Activated gamma-delta T cell (primary cell): ENCODE measurements at regions not wholly inside any gene's neighbourhood (a gene's known extent, or its start where the extent isn't known, plus 50 kb on each side); places are given as distances from the start of the nearest gene placed in this dataset.
"Not testable (repeated sequence)": the region's sequence is repeated elsewhere in the genome, so short reads cannot be mapped to it uniquely, and the experiment has no call there.

Experiments used
- DNase-seq: peaks from one replicate; lab custom pipeline; 2025; lab: John Stamatoyannopoulos, UW

DNA sequence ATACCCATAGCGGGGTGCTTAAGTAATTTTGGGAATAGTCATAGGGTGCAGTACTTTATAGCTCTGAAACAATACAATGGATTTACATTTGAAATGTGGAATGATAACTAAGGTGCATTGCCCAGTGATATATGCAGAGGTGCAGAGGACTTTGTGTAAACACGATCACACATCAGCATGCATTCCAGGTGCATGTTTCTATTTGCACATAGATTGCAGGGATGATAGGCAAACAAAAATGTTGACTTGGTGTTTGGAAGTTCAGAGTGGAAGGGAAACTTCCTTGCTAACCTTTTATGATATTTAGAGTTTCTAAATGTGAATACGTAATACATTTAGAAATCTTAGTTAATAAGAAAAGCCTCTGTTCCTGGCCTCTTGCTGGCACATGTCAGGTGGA lies 941.5 kb downstream of the TUBA3C start:
- not testable (repeated sequence) for DNase-seq

DNA sequence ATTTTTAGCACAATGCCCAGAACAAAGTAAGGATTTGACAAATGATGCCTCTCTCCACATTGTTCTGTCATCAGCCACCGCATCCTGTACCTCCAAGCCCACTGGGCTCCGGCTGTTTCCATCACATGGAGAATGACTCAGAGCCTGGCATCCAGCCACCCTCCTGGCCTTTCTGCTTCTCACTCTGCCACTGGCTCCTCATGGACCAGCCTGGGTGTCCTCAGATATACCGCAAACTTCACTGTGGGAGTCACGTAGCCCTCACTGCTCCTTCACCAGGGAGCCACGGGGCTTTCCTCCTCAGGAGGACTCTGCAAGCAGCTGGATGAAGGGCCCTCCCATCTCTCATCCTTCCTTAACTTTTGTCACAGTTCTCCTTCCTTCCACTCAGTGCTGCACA lies 943.0 kb downstream of the TUBA3C start:
- not testable (repeated sequence) for DNase-seq

DNA sequence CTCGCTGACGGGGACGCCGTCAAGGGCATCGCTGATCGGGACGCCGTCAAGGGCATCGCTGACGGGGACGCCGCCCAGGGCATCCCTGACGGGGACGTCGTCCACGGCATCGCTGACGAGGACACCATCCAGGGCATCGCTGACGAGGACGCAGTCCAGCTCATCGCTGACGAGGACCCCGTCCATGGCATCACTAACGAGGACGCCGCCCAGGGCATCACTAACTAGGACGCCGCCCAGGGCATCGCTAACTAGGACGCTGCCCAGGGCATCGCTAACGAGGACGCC lies 945.2 kb downstream of the TUBA3C start:
- DNase-seq: no peak

DNA sequence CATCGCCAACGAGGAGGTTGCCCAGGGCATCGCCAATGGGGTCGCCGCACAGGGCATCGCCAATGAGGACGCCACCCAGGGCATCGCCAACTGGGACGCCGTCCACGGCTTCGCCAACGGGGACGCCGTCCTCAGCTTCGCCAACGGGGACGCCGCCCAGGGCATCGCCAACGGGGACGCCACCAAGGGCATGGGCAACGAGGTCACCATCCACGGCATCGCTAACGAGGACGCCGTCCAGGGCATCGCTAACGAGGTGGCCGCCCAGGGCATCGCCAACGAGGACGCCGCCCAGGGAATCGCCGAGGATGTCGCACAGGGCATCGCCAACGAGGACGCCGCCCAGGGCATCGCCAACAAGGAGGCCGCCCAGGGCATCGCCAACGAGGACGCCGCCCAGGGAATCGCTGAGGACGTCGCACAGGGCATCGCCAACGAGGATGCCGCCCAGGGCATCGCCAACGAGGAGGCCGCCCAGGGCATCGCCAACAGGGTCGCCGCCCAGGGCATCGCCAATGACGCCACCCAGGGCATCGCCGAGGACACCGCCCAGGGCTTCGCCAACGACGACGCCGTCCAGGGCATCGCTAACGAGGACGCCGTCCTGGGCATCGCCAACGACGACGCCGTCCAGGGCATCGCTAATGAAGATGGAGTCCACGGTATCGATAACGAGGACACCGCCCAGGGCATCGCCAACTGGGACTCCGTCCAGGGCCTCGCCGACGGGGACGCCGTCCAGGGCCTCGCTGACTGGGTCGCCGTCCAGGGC lies 945.7 kb downstream of the TUBA3C start:
- no peak for DNase-seq

DNA sequence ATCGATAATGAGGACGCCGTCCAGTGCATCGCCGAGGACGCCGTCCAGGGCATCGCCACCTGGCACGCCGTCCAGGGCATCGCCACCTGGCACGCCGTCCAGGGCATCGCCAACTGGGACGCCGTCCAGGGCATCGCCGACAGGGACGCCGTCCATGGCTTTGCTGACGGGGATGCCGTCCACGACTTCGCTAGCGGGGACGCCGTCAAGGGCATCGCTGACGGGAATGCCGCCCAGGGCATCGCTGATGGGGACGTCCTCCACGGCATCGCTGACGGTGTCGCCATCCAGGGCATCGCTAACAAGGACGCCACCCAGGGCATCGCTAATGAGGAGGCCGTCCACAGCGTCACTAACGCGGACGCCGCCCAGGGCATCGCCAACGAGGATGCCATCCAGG lies 946.5 kb downstream of the TUBA3C start:
- DNase-seq: no peak

DNA sequence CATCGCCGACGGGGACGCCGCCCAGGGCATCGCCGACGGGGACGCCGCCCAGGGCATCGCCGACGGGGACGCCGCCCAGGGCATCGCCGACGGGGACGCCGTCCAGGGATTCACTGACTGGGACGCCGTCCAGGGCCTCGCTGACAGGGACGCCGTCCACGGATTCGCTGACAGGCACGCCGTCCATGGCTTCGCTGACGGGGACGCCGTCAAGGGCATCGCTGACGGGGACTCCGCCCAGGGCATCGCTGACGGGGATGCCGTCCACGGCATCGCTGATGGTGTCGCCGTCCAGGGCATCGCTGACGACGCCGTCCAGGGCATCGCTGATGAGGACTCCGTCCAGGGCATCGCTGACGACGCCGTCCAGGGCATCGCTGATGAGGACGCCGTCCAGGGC lies 947.2 kb downstream of the TUBA3C start:
- DNase-seq: not testable (repeated sequence)

DNA sequence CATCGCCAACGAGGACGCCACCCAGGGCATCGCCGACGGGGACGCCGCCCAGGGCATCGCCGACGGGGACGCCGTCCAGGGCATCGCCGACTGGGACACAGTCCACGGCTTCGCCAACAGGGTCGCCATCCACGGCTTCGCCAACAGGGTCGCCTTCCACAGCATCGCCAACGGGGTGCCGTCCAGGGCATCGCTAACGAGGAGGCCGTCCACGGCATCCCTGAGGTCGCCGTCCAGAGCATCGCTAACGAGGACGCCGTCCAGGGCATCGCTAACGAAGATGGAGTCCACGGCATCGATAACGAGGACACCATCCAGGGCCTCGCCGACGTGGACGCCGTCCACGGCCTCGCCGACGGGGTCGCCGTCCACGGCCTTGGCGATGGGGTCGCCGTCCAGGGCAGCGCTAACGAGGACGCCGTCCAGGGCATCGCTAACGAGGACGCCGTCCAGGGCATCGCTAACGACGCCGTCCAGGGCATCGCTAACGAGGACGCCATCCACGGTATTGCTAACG lies 947.8 kb downstream of the TUBA3C start:
- DNase-seq: no peak

DNA sequence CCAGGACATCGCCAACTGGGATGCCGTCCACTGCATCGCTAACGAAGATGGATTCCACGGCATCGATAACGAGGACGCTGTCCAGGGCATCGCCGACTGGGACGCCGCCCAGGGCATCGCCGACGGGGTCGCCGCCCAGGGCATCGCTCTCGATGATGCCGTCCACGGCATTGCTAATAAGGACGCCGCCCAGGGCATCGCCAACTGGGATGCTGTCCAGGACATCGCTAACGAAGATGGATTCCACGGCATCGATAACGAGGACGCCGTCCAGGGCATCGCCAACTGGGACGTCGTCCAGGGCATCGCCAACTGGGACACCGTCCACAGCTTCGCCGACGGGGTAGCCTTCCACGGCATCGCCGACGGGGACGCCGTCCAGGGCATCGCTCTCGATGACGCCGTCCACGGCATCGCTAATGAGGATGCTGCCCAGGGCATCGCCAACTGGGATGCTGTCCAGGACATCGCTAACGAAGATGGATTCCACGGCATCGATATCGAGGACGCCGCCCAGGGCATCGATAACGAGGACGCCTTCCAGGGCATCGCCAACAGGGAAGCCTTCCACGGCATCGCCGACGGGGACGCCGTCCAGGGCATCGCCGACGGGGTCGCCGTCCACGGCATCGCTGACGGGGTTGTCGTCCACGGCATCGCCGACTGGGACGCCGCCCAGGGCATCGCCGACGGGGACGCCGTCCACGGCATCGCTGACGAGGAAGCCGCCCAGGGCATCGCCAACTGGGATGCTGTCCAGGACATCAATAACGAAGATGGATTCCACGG lies 948.4 kb downstream of the TUBA3C start:
- DNase-seq: no peak

DNA sequence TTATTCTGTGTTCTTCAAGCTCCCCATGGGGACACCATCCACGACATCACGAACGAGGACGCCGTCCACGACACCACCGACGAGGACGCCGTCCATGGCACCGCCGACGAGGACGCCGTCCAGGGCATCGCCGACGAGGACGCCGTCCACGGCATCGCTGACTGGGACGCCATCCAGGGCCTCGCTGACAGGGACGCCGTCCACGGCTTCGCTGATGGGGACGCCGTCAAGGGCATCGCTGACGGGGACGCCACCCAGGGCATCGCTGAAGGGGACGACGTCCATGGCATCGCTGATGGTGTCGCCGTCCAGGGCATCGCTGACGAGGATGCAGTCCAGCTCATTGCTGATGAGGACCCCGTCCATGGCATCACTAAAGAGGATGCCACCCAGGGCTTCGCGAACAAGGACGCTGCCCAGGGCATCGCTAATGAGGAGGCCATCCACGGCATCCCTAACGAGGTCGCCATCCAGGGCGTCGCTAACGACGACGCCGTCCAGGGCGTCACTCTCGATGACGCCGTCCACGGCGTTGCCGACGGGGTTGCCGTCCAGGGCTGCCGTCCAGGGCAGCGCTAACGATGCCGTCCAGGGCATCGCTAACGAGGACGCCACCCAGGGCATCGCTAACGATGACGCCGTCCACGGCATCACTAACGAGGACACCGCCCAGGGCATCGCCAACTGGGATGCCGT lies 949.2 kb downstream of the TUBA3C start:
- DNase-seq: no peak

DNA sequence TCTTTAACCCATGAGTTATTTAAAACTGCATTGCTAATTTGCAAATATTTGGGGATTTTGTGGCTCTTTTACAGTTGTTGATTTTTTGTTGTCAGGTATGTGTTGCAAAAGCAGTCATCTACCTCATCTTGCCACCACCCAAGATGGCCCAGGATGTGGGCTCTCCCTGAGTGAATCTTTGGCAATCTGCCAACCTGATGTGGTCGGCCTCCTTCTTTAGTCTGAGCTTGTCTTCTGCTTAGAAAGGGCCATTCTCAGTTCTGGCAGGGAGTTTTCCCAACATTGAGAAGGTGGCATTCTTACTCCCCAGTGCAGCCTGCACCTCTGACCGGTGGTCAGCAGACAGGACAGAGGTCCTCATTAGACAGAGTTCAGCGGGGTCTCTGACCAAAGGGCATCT lies 957.2 kb downstream of the TUBA3C start:
- not testable (repeated sequence) for DNase-seq

DNA sequence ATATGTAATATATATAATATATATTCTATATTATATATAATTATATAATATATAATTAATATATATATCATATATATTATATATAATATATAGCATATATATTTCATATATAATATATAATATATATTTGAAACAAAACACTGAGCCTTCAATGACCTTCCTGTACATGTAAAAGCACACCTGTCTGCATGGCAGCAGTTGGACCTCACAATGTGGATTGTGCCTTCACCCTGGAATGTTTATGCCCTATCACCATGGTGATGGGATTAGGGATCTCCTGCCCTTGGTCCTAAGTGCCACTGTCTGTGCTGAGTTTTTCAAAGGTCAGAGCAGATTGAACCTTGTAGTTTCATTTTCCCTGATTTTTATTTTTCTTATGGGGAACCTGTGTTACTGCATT lies 966.9 kb downstream of the TUBA3C start:
- not testable (repeated sequence) for DNase-seq

DNA sequence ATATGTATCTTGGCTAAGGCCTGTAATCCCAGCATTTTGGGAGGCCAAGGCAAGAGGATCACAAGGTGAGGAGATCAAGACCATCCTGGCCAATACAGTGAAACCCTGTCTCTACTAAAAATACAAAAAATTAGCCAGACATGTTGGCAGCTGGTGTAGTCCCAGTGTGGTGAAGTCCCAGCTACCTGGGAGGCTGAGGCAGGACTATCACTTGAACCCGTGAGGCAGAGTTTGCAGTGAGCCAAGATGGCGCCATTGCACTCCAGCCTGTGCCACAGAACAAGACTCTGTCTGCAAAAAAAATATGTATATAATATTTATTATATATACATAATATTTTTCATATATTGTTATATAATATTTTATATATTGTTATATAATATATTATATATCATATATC lies 968.1 kb downstream of the TUBA3C start:
- not testable (repeated sequence) for DNase-seq

DNA sequence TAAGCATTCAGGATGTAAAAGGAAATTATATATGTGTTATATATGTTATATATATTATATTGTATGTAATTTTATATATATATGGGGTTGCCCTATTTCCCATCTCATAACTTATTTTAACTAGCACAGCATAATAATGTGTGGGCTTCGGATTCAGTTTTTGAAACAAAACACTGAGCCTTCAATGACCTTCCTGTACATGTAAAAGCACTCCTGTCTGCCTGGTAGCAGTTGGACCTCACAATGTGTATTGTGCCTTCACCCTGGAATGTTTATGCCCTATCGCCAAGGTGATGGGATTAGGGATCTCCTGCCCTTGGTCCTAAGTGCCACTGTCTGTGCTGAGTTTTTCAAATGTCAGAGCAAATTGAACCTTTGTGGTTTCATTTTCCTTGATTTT lies 968.8 kb downstream of the TUBA3C start:
- no peak for DNase-seq

DNA sequence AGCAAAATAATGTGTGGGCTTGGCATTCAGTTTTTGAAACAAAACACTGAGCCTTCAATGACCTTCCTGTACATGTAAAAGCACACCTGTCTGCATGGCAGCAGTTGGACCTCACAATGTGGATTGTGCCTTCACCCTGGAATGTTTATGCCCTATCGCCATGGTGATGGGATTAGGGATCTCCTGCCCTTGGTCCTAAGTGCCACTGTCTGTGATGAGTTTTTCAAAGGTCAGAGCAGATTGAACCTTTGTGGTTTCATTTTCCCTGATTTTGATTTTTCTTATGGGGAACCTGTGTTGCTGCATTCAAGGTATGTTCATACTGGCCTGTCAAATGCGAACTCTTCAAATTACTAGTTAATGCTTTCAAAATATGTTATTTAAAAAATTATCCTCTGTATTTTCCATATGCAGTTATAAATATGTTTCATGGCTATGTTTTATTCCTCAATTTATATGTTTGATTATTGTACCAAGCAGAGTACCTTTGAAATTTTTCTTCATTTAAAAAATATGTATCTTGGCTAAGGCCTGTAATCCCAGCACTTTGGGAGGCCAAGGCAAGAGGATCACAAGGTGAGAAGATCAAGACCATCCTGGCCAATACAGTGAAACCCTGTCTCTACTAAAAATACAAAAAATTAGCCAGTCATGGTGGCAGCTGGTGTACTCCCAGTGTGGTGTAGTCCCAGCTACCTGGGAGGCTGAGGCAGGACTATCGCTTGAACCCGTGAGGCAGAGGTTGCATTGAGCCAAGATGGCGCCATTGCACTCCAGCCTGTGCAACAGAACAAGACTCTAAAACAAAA lies 969.7 kb downstream of the TUBA3C start:
- DNase-seq: not testable (repeated sequence)

DNA sequence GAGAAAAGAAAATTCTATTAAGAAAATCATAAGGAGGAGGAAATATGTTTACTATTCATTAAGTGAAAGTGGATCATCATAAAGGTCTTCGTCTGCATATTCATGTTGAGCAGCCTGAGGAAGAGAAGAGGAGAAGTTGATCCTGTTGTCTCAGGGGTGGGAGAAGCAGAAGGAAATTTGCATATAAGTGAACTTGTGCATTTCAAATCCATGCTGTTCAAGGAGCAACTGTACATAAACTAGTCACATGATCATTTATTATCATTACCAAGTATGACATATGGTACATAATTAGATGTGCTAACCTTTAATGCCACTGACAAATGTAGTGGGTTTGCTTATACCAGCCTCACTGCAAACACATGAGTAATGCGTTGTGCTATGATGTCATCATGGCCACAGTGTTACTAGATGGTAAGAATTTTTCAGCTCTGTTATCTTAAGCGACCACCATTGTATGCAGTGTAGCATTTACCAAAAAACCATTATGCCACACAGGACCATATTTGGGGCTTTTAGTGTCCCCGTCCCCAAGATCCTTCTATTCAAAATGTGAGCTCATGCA lies 976.9 kb downstream of the TUBA3C start:
- not testable (repeated sequence) for DNase-seq

DNA sequence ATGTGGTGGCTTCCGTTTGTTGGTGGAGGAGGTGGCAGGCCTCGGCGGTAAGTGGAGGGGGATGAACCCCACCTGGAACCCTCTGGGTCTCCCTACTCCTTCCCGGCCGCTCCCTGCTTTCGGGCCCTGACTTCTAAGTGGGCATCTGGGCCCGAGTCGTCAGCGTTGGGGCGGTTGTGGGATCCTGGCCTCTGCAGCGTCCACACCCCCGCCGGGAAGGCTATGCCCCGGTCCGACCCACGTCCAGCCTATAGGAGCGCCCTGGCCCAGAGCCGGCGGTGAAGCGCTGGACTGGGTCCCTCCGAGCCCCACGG lies 986.3 kb downstream of the TUBA3C start:
- peak; percentile 6 for DNase-seq

DNA sequence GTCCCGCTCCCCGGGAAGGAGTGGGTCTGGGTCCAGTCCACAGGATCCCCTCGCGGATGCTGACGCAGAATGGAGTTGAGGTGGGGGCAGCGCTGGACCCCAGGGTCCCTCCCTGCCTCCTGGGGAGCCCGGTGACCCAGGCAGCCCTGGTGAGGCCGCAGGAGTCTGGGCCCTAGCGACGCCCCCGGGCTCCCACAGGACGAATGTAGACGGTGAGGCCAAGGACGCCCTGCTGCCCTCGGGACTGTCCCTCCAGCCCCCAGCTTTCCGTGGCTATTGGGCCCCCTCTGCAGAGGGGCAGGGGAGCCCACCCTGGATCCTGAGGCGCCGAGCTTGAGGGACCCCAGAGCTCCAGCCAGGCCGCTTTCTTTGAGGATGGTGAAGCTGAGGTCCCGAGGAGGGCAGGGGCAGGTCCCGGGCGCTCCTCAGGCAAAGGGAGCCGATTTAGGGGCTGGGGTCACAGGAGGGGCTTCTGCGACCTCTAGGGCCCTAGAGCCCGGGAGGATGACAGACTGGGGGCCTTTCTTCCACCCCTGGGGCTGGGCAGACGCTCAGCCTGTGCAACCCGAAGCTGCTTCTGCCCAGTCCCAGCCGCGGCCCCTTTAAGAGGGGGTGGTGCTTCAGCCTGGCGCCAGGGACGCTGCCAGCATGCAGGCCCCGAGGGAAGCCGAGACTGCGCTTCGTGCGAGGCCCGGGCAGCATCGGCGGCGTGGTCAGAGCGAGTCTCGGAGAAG lies 986.8 kb downstream of the TUBA3C start:
- not testable (repeated sequence) for DNase-seq

DNA sequence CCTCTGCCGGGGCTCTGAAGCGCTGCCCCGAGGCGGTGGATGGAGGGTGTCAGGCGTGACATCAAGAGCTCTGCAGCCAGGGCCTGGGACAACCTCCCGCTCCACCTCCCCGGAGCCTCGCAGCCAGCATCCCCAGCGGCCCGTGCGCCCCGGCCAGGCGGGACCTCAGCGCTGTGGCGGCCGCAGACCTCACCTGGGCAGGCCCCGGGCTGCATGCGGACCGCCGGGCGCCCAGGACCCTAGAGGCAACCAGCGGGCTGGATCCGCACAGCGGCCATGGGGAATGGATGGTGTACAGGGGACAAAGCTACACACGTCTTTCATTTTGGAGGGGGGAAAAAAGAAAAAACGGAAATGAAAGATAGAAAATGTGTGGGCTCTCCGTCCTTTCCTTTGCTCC lies 987.5 kb downstream of the TUBA3C start:
- peak; percentile 3 for DNase-seq
